Frontal cortex (tissue), 3 donors: ENCODE measurements at regions not wholly inside any gene's neighbourhood (a gene's known extent, or its start where the extent isn't known, plus 50 kb on each side); places are given as distances from the start of the nearest gene placed in this dataset.

Experiments used
- DNase-seq, 2 donors: peaks; one replicate each; pipeline ENCODE4 v3.0.0; 2012; ENCODE audit warnings: low spot score in 2 of 2
- FAIRE-seq: peaks from 2 replicates; lab custom pipeline; 2012; peaks lifted over from hg19 to GRCh38; lab: Jason Lieb, UNC
- donor health status: control.
- donor health status: control.
- donor health status: control.

GRCh38 chr2:191783416-191783815 lies 63.5 kb downstream of the CAVIN2 start:
- FAIRE-seq (no peak), DNase-seq (no peak)
